IMR-90 (cell line): ENCODE measurements at regions not wholly inside any gene's neighbourhood (a gene's known extent, or its start where the extent isn't known, plus 50 kb on each side); places are given as distances from the start of the nearest gene placed in this dataset.

Source experiments
- ATAC-seq: fragments of 200-7000 bp; cut with Tn5 transposase; 2 replicates; pipeline ENCODE4 v1.9.1; 2020; ENCODE audit warnings: low read depth, mild to moderate bottlenecking, moderate library complexity
- BruUV-seq: library from RNA; stranded (reverse); fragments of 400-500 nt; replicated peaks from 2 replicates; lab custom pipeline; 2021; lab: Mats Ljungman, UMichigan
- CTCF ChIA-PET: fragments of 300-600 bp; formaldehyde crosslinking; extraction: SDS; loops from one replicate; lab custom pipeline; 2021; ENCODE audit warnings: antibody characterized with exemption; lab: Yijun Ruan, JAX
- POLR2A ChIA-PET: fragments of 300-600 bp; sonication (Branson Sonifier 250); formaldehyde crosslinking; loops from one replicate; lab custom pipeline; 2022; ENCODE audit warnings: antibody characterized with exemption; ENCODE audit not compliant: unreplicated experiment; lab: Charles Lee
- DNase-seq: peaks from one replicate; pipeline ENCODE4 v3.0.0; 2013
- H2AFZ ChIP-seq: replicated peaks from 2 replicates; pipeline ENCODE3; 2013; ENCODE audit warnings: low read length, mild to moderate bottlenecking; ENCODE audit not compliant: poor library complexity
- H2AK5ac ChIP-seq: 2 replicates; pipeline ENCODE4 v1.6.1; 2013; ENCODE audit warnings: low read depth, low read length, inconsistent platforms
- H2AK9ac ChIP-seq: replicated peaks from 2 replicates; pipeline ENCODE3; 2013; ENCODE audit warnings: mild to moderate bottlenecking, low read depth, low read length, moderate library complexity; ENCODE audit not compliant: poor library complexity
- H2BK120ac ChIP-seq: 2 replicates; pipeline ENCODE4 v1.6.1; 2013; ENCODE audit warnings: low read depth, low read length, inconsistent platforms
- H2BK15ac ChIP-seq: 3 replicates; pipeline ENCODE4 v1.6.1; 2013; ENCODE audit warnings: low read depth, low read length, inconsistent platforms
- H2BK20ac ChIP-seq: 2 replicates; pipeline ENCODE4 v1.6.1; 2013; ENCODE audit warnings: low read depth, mild to moderate bottlenecking, inconsistent platforms, low read length, moderate library complexity
- H2BK5ac ChIP-seq: 2 replicates; pipeline ENCODE4 v1.6.1; 2013; ENCODE audit warnings: mild to moderate bottlenecking, low read depth, low read length, inconsistent platforms; ENCODE audit not compliant: poor library complexity, severe bottlenecking
- H3K14ac ChIP-seq: replicated peaks from 2 replicates; pipeline ENCODE4 v1.6.1; 2013; ENCODE audit warnings: low read depth, low read length, inconsistent platforms
- H3K18ac ChIP-seq: 2 replicates; pipeline ENCODE4 v1.6.1; 2013; ENCODE audit warnings: low read depth, low read length, control low read depth
- H3K23ac ChIP-seq: 2 replicates; pipeline ENCODE4 v1.6.1; 2013; ENCODE audit warnings: low read depth, low read length, inconsistent platforms
- H3K27ac ChIP-seq: 2 replicates; pipeline ENCODE4 v1.5.1; 2013; ENCODE audit warnings: mild to moderate bottlenecking, control low read depth, low read length; ENCODE audit not compliant: insufficient read depth
- H3K27me3 ChIP-seq: 2 replicates; pipeline ENCODE4 v1.6.1; 2013; ENCODE audit warnings: low read length; ENCODE audit not compliant: control insufficient read depth, insufficient read depth
- H3K36me3 ChIP-seq: 2 replicates; pipeline ENCODE4 v1.6.1; 2013; ENCODE audit warnings: low read length, mixed read lengths; ENCODE audit not compliant: control insufficient read depth, insufficient read depth
- H3K4ac ChIP-seq: 2 replicates; pipeline ENCODE4 v1.6.1; 2013; ENCODE audit warnings: low read depth, low read length, inconsistent platforms
- H3K4me1 ChIP-seq: 2 replicates; pipeline ENCODE4 v1.6.1; 2013; ENCODE audit warnings: low read length, mixed read lengths; ENCODE audit not compliant: control insufficient read depth, insufficient read depth
- H3K4me2 ChIP-seq: 2 replicates; pipeline ENCODE4 v1.6.1; 2013; ENCODE audit warnings: low read depth, mild to moderate bottlenecking, control low read depth, low read length, moderate library complexity
- H3K4me3 ChIP-seq: 2 replicates; pipeline ENCODE4 v1.5.1; 2013; ENCODE audit warnings: low read depth, mild to moderate bottlenecking, control low read depth, low read length, moderate library complexity; ENCODE audit not compliant: insufficient read depth
- H3K56ac ChIP-seq: 2 replicates; pipeline ENCODE4 v1.6.1; 2013; ENCODE audit warnings: low read length, inconsistent platforms; ENCODE audit not compliant: insufficient read depth; ENCODE audit errors: extremely low read depth
- H3K79me1 ChIP-seq, 2 experiments: 2 replicates each; pipeline ENCODE4 v1.6.1; 2013; ENCODE audit warnings: low read length in 2 of 2, inconsistent platforms in 1 of 2, low read depth in 1 of 2
- H3K9ac ChIP-seq: 2 replicates; pipeline ENCODE4 v1.6.1; 2013; ENCODE audit warnings: low read depth, low read length, control low read depth
- H3K9me1 ChIP-seq: 2 replicates; pipeline ENCODE4 v1.6.1; 2013; ENCODE audit warnings: low read length, inconsistent platforms; ENCODE audit not compliant: insufficient read depth
- H3K9me3 ChIP-seq: 2 replicates; pipeline ENCODE4 v1.6.1; 2013; ENCODE audit warnings: low read length; ENCODE audit not compliant: control insufficient read depth, insufficient read depth
- H4K20me1 ChIP-seq: 2 replicates; pipeline ENCODE4 v1.6.1; 2013; ENCODE audit warnings: low read length, inconsistent platforms; ENCODE audit not compliant: insufficient read depth
- H4K5ac ChIP-seq: 2 replicates; pipeline ENCODE4 v1.6.1; 2013; ENCODE audit warnings: mild to moderate bottlenecking, low read depth, low read length, control low read depth
- H4K8ac ChIP-seq, 2 experiments: 2 replicates each; pipeline ENCODE4 v1.6.1; 2013; ENCODE audit warnings: low read depth in 2 of 2, low read length in 2 of 2, control low read depth in 1 of 2, inconsistent platforms in 1 of 2
- H4K91ac ChIP-seq: 2 replicates; pipeline ENCODE4 v1.6.1; 2013; ENCODE audit warnings: low read depth, low read length, inconsistent platforms; ENCODE audit not compliant: insufficient read depth
- MXI1 ChIP-seq: IDR thresholded peaks from 2 replicates; pipeline ENCODE4 v1.6.1; 2012; ENCODE audit warnings: low read depth, mild to moderate bottlenecking, low read length, moderate library complexity, borderline replicate concordance
- dilution Hi-C: fragments of 300-500 bp; cut with HindIII; formaldehyde crosslinking; loops from one replicate; pipeline ENCODE4 v1.14.3; 2018; ENCODE audit warnings: low sequenced_read_pairs; ENCODE audit not compliant: unreplicated experiment
- in situ Hi-C: fragments of 300-500 bp; cut with MboI; formaldehyde crosslinking; loops from 3 replicates; pipeline ENCODE4 v1.14.3; 2019; ENCODE audit warnings: low sequenced_read_pairs, inconsistent platforms, mixed read lengths
- intact Hi-C: fragments of 100-400 bp; cut with micrococcal nuclease; formaldehyde crosslinking; loops from 2 replicates; pipeline ENCODE4 v1.10.0; 2022

GRCh38 chr1:70571191-70571590 is 160.1 kb downstream of the CTH start:
- no peak overlapping the region for H4K8ac ChIP-seq
- no peak overlapping the region for H2BK20ac ChIP-seq
- no peak for TF ChIP-seq MXI1
- in situ Hi-C loops = no loop called here
- no peak overlapping the region for H3K14ac ChIP-seq
- no peaks in the 10 kb centered on the region for H3K27me3 ChIP-seq
- H2AFZ ChIP-seq = no peak overlapping the region
- H3K9me3 ChIP-seq = no peaks in the 10 kb centered on the region
- dilution Hi-C loops = no loop called here
- H3K23ac ChIP-seq = no peak overlapping the region
- no peaks in the 10 kb centered on the region for H3K9me1 ChIP-seq
- POLR2A ChIA-PET = no interaction called here
- H2BK5ac ChIP-seq = no peak overlapping the region
- no peak overlapping the region for H3K56ac ChIP-seq
- no peaks in the 10 kb centered on the region for H3K4me1 ChIP-seq
- no peak overlapping the region for H4K91ac ChIP-seq
- H3K27ac ChIP-seq = no peak overlapping the region
- no peak overlapping the region for H3K4ac ChIP-seq
- intact Hi-C loops = no loop called here
- H3K18ac ChIP-seq = no peak overlapping the region
- no peak overlapping the region for H3K9ac ChIP-seq
- CTCF ChIA-PET = no interaction called here
- DNase-seq (no peak), ATAC-seq (no peak)
- H3K79me1 ChIP-seq = no peaks in the 10 kb centered on the region
- no peak overlapping the region for H2BK15ac ChIP-seq
- no peak overlapping the region for H3K4me2 ChIP-seq
- no peaks in the 10 kb centered on the region for H3K36me3 ChIP-seq
- H3K4me3 ChIP-seq = no peak overlapping the region
- no peaks in the 10 kb centered on the region for H4K20me1 ChIP-seq
- H2BK120ac ChIP-seq = no peak overlapping the region
- no peak overlapping the region for H2AK9ac ChIP-seq
- H4K5ac ChIP-seq = no peak overlapping the region
- H2AK5ac ChIP-seq = no peak overlapping the region
- no TSS peak for BruUV-seq
